ENCODE measurements at regions not wholly inside any gene's neighbourhood (a gene's known extent, or its start where the extent isn't known, plus 50 kb on each side); places are given as distances from the start of the nearest gene placed in this dataset.

- H3K27ac ChIP-seq, result no peak overlapping the region
- TF ChIP-seq CTCF (conservative IDR thresholded peaks at IDR 0.05) (no peak), ZFX (IDR thresholded peaks at IDR 0.05) (no peak)
Observed at GRCh38 chr14:22394616-22395015, 194.4 kb downstream of the DAD1 start.

GRCh38 chr14:22393796-22394195 is 195.2 kb downstream of the DAD1 start:
- H3K27ac ChIP-seq, result no peak overlapping the region
- no peak for TF ChIP-seq ZFX (IDR thresholded peaks at IDR 0.05)
- TF ChIP-seq CTCF (conservative IDR thresholded peaks at IDR 0.05), result no peak

GRCh38 chr14:22391908-22392565 is 197.0 kb downstream of the DAD1 start:
- no peak overlapping the region for H3K27ac ChIP-seq
- TF ChIP-seq CTCF (conservative IDR thresholded peaks at IDR 0.05) (peak; percentile 59), ZFX (IDR thresholded peaks at IDR 0.05) (no peak)

- no peak for TF ChIP-seq ZFX (IDR thresholded peaks at IDR 0.05)
- H3K27ac ChIP-seq, result no peak overlapping the region
Observed at GRCh38 chr14:22390824-22391461, 198.1 kb downstream of the DAD1 start.

GRCh38 chr14:22390195-22390594 is 198.8 kb downstream of the DAD1 start:
- TF ChIP-seq CTCF (conservative IDR thresholded peaks at IDR 0.05) (no peak), ZFX (IDR thresholded peaks at IDR 0.05) (no peak)
- no peak overlapping the region for H3K27ac ChIP-seq

GRCh38 chr14:22388669-22389595 is 200.1 kb downstream of the DAD1 start:
- no peak overlapping the region for H3K27ac ChIP-seq
- TF ChIP-seq CTCF (conservative IDR thresholded peaks at IDR 0.05) (no peak), ZFX (IDR thresholded peaks at IDR 0.05) (no peak)

GRCh38 chr14:22387776-22388241 is 201.2 kb downstream of the DAD1 start:
- TF ChIP-seq CTCF (conservative IDR thresholded peaks at IDR 0.05) (peak; percentile 50), ZFX (IDR thresholded peaks at IDR 0.05) (no peak)
- H3K27ac ChIP-seq, result no peak overlapping the region

Data from C4-2B (cell line).